ENCODE measurements at regions not wholly inside any gene's neighbourhood (a gene's known extent, or its start where the extent isn't known, plus 50 kb on each side); places are given as distances from the start of the nearest gene placed in this dataset.

DNA sequence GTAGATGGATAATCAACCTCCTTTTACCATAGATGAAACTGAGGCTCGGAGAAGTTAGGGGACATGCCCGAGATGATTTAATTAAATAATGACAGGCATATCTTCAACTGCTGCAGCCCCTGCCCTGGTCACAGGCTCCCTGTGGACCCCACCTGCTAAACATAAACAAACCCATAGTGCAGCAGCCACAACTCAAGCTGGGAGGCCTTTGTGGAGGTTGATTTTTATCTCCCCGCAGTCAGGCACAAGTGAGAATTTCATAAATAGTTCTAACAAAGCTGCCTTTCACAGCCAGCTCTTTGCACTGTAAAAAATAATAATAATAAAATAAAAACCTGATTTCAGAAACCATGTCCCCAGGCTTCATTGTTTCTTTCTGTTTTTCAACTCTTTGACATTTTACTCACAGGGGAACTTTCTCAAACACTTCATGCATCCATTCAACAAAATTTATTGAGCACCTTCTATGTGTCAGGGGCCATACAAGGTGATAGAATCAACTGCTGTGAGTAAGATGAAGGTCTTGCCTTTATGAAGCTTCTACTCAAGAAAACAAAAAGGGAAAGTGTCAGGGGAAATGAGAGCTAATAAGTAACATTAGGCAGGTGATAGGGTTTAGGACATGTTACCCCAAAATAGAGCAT is 393.6 kb upstream of the PROK2 start:
- no peak overlapping the region for H2BK5ac ChIP-seq (ENCODE audit: low read depth, low read length)
- no peak overlapping the region for H2AFZ ChIP-seq (ENCODE audit: low read length)
- no peaks in the 10 kb centered on the region for H3K79me1 ChIP-seq (ENCODE audit: low read depth, low read length)
- no peak overlapping the region for H3K27ac ChIP-seq (ENCODE audit: low read depth, low read length)
- no peak overlapping the region for H3K4me3 ChIP-seq (ENCODE audit: extremely low read depth in 1 of 4, insufficient read depth in 2 of 4, low read depth in 3 of 4, low read length in 4 of 4)
- no peak overlapping the region for H2AK5ac ChIP-seq (ENCODE audit: low read depth, low read length)
- H3K4me1 ChIP-seq (replicated peaks in 1 of 4; ENCODE audit: control insufficient read depth in 3 of 4, insufficient read depth in 4 of 4, low read length in 3 of 4), result peaks cover 0 to 3% (median 0%) of the 10 kb centered on the region in 4 experiments; a peak in 2 of 7 replicates
- H4K20me1 ChIP-seq (replicated peaks in 1 of 2; ENCODE audit: control insufficient read depth in 1 of 2, insufficient read depth in 2 of 2, low read length in 2 of 2), result no peaks in the 10 kb centered on the region
- ChIA-PET POLR2A (ENCODE audit: partially characterized antibody) (no interaction called here), CTCF (ENCODE audit: partially characterized antibody) (interaction anchor here (0.7 to 0.9 kb wide), 2 partner anchors 8 to 10 kb away, joined by 3 read pairs; no protein-coding TSS in a partner anchor)
- no peaks in the 10 kb centered on the region for H3K36me3 ChIP-seq (ENCODE audit: control insufficient read depth in 2 of 4, insufficient read depth in 4 of 4, low read length in 3 of 4)
- no peak overlapping the region for H2BK12ac ChIP-seq (ENCODE audit: low read depth, low read length)
- no peak overlapping the region; a peak in 1 of 4 replicates for H3K4me2 ChIP-seq (ENCODE audit: insufficient read depth in 1 of 2, low read depth in 2 of 2, low read length in 2 of 2)
- FAIRE-seq (no peak), DNase-seq (ENCODE audit: low read depth in 1 of 2, low spot score in 2 of 2) (no peak)
- H2BK20ac ChIP-seq (ENCODE audit: low read length), result no peak overlapping the region
- no peak overlapping the region for H2BK15ac ChIP-seq (ENCODE audit: low read length)
- no peaks in the 10 kb centered on the region; a peak in 1 of 4 replicates for H3K9me3 ChIP-seq (ENCODE audit: insufficient read depth in 2 of 2, low read depth in 1 of 2, low read length in 1 of 2)
- H3K14ac ChIP-seq (ENCODE audit: insufficient read length), result no peak overlapping the region
- no peak overlapping the region for H3K56ac ChIP-seq (replicated peaks; ENCODE audit: insufficient read length, low read depth, low read length)
- no peaks in the 10 kb centered on the region for H3K23me2 ChIP-seq (ENCODE audit: low read depth, low read length)
- no peaks in the 10 kb centered on the region for H3K79me2 ChIP-seq (ENCODE audit: control insufficient read depth in 1 of 2, insufficient read depth in 2 of 2, low read length in 2 of 2)
- no peak overlapping the region for H4K5ac ChIP-seq (ENCODE audit: insufficient read length, low read depth, low read length)
- no peak overlapping the region for H2BK120ac ChIP-seq (replicated peaks; ENCODE audit: low read depth, low read length)
- H4K8ac ChIP-seq (ENCODE audit: extremely low read depth, insufficient read depth, low read length), result no peak overlapping the region
- TF ChIP-seq CREB1 (IDR thresholded peaks at IDR 0.05) (no peak), POLR2A (IDR thresholded peaks at IDR 0.05; ENCODE audit: control extremely low read depth in 1 of 2, low read depth in 2 of 2, low read length in 2 of 2) (no peak), TAF7 (optimal IDR thresholded peaks at IDR 0.05; ENCODE audit: borderline replicate concordance, low read depth, low read length) (no peak), SIX5 (IDR thresholded peaks at IDR 0.05; ENCODE audit: low read depth, low read length) (no peak), FOSL1 (IDR thresholded peaks at IDR 0.05; ENCODE audit: insufficient read depth, low read depth, low read length) (no peak)
- TF ChIP-seq, protein P1, sequence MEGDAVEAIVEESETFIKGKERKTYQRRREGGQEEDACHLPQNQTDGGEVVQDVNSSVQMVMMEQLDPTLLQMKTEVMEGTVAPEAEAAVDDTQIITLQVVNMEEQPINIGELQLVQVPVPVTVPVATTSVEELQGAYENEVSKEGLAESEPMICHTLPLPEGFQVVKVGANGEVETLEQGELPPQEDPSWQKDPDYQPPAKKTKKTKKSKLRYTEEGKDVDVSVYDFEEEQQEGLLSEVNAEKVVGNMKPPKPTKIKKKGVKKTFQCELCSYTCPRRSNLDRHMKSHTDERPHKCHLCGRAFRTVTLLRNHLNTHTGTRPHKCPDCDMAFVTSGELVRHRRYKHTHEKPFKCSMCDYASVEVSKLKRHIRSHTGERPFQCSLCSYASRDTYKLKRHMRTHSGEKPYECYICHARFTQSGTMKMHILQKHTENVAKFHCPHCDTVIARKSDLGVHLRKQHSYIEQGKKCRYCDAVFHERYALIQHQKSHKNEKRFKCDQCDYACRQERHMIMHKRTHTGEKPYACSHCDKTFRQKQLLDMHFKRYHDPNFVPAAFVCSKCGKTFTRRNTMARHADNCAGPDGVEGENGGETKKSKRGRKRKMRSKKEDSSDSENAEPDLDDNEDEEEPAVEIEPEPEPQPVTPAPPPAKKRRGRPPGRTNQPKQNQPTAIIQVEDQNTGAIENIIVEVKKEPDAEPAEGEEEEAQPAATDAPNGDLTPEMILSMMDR (IDR thresholded peaks at IDR 0.05; ENCODE audit: control extremely low read depth in 1 of 3, insufficient read depth in 1 of 3, low read depth in 1 of 3, low read length in 3 of 3), result no peak
- H3K27me3 ChIP-seq (replicated peaks in 1 of 4; ENCODE audit: control insufficient read depth in 3 of 4, extremely low read depth in 1 of 4, insufficient read depth in 3 of 4, low read length in 3 of 4), result no peaks in the 10 kb centered on the region; a peak in 1 of 7 replicates
- no peak overlapping the region for H3K23ac ChIP-seq (ENCODE audit: insufficient read length)
- no peak overlapping the region for H3K18ac ChIP-seq (ENCODE audit: extremely low read depth, low read length)
- H4K91ac ChIP-seq (replicated peaks; ENCODE audit: insufficient read length, low read length), result no peak overlapping the region
- WGBS, 2 experiments (ENCODE audit: extremely low coverage in 1 of 2, insufficient coverage in 1 of 2, insufficient read length in 1 of 2, insufficient replicate concordance in 2 of 2, low coverage in 1 of 2, low lambda C conversion rate in 2 of 2, missing lambda C conversion rate in 1 of 2), result 82% methylated on average over 3 of the region's 3 CpGs; no CpG with 5 or more reads in 1 of the 2 experiments
- no peak overlapping the region for H3K4ac ChIP-seq (replicated peaks; ENCODE audit: insufficient read length, low read depth, low read length)
- H3K9ac ChIP-seq (replicated peaks in 1 of 4; ENCODE audit: extremely low read depth in 1 of 4, low read depth in 3 of 4, low read length in 3 of 4), result no peak overlapping the region

Data from H1 (cell line).